DMS 273 treated with DMSO at 0.1 percent for 48 hours (cell line): ENCODE measurements at regions not wholly inside any gene's neighbourhood (a gene's known extent, or its start where the extent isn't known, plus 50 kb on each side); places are given as distances from the start of the nearest gene placed in this dataset.

Source experiments
- DNase-seq: peaks from one replicate; lab custom pipeline; 2025; lab: John Stamatoyannopoulos, UW

DNA sequence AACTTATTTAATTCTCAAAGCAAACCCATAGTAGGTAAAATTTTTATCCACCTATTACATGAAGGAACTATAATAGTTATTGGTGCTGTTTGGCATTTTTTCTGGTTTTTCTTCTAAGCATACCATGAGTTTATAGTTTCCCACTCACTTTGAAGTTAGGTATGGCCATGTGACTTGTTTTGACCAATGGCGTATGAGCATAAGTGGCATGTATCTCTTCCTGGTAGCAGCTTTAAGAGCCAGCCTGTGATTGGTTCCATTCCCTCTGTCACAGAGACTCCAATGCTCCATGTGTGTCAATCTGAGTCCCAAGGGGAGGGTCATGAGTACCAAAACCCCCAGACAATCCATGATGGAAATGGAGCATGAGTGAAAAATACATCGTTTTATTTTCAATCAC, 282.9 kb upstream of the N4BP1 start:
- DNase-seq, result no peak

- no peak for DNase-seq
Measured at GRCh38 chr16:48887646-48888210, 277.7 kb upstream of the N4BP1 start.

DNA sequence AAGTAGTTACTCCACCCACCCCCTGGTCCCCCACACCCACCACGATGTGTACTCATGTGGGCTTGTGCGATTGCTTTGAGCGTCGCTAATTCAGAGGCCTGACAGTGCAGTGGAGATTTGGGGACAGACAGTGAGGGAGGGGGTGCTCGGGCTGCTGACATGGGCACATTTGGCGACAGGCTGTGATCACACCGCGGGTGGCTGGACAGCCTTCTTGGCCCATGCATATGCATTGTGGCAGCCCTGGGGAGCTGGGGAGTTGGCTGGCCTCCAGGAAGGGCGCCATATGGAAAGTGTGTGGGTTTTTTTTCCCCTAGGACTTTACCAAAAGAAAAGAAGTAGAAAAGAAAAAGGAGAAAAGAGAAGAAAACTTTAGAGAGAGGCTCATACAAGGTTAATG, 275.5 kb upstream of the N4BP1 start:
- DNase-seq, result no peak

DNA sequence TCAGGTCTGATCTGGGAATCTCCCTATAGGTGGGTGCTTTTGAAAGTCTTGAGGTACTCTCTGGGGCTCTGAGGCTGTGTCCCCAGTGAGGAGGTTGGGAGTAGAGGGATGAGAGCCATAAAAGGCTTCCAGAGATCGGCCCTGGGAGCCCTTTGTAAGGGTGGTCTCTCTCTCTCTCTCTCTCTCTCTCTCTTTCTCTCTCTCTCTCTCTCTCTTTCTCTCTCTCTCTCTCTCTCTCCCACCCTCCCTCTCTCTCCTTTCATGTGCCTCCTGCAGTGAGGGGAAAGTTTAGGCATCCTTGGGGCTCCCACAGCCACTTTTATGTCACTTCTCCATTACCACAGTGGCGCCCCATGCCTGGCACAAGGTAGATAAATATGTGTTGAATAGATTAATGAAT, 271.3 kb upstream of the N4BP1 start:
- DNase-seq, result no peak

DNA sequence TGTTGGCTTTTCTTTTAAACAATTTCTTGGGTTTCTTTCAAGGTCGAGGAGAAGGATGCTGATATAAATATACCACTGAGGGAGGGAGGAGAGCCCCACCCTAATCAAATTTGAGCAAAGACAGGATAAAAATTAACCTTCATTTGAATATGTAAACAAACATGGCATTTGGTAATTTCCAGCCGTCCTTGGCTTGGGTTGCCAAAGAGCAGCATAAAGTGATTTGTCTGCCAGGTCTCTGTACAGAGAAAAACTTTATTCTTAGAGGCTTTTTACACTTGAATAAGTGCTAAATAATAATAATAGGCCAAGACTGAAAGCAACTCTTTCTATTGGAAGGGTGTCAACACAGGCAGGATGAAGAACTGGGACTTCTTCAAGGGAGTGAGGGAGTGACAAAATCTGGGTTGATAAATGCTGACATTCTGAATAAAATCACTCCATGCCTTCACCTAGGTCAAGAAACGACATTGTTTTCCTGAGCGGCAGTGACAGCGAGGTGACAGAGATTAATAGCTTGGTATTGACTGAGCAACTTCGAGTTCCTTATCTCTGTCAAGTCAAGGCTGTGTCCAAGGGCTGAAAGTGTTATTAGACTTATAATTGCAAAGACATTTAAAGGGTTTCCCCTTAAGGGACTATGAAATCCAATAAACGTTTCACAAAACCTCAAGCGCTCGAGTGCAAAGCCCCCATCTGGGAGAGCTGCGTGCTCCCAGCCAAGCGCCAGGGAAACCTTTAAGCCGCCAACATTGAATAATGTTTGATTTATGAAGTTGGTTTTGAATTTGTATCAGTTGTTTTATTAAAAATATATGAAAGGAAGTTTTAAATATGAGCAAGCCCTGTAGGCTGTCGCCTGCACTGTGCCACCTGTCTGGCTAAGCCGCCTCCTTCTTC, 269.5 kb upstream of the N4BP1 start:
- DNase-seq, result no peak

GRCh38 chr16:48877946-48878345, 268.0 kb upstream of the N4BP1 start:
- DNase-seq, result no peak

DNA sequence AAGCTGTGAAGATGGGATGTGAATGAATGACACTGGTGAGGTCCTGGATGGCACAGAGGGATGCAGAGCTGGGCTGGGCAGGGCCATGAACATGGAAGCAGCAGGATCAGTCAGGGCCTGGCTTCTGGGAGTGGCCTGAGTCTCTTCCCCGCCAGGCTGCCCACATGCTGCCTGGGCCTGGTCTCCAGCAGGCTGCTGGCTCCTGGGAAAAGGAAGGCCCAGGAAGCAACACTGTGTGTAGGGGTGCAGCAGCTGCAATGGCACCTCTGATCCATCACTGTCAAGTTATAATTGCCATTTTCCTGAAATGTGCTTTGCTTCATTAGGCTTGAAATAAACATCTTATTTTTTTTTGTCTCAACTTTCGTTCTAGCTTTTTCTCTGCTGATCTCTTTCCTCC, 260.2 kb upstream of the N4BP1 start:
- DNase-seq, result no peak

GRCh38 chr16:48865520-48865919, 255.5 kb upstream of the N4BP1 start:
- no peak for DNase-seq

DNA sequence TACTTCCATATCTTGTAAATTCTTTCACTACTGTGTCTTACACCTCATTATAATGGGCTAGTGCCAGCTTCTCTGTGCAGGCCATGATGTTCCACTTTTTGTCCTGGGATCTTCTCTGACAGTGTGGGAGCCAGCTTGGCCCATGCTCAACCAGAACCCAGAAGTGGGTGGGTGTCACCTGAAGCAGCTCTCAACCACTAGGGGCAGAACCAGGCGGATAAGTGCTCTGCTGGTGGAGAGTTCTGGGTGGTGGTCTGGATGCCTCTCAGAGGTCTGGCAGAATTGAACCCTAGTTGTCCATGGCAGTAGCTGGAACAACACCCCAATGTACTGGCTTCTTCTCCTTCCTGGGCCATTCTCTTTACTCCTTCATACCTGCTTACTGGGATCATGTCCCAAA, 254.1 kb upstream of the N4BP1 start:
- DNase-seq, result no peak

DNA sequence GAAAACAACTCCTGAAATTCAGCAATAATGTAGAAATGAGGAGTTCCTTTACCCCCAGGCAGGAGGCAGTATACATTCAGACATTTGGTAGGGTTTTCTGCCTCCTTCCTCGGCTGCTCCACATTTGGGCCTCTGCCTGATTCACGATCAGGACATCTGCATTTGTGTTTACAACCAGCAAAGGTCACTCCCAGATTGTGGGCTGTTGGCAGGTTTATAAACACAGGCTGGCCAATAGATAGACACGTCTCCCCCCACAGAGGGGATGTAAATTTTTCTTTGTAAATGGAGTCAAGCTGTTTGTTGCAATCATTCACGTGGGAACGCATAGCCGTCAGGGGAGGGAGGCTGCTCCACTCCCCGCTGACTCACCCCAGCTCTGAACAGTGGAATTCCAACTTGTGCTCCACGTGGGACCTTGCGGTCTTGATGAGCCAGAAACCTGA, 252.1 kb upstream of the N4BP1 start:
- DNase-seq, result no peak

DNA sequence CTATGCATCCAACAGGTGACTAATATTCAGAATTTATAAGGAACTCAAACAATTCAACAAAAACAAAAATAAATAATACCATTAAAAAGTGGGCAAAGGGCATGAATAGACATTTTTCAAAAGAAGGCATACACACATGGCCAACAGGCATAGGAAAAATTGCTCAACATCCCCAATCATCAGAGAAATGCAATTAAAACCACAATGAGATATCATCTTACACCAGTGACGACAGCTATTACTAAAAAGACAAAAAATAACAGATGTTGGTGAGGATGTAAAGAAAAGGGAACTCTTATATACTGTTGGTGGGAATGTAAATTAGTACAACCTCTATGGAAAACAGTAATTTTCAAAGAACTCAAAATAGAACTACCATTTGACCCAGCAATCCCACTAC, 250.4 kb upstream of the N4BP1 start:
- no peak for DNase-seq

GRCh38 chr16:48852951-48853350, 243.0 kb upstream of the N4BP1 start:
- no peak for DNase-seq

- no peak for DNase-seq
Measured at GRCh38 chr16:48852458-48852857, 242.5 kb upstream of the N4BP1 start.

- no peak for DNase-seq
Measured at GRCh38 chr16:48850097-48850770, 240.3 kb upstream of the N4BP1 start.

DNA sequence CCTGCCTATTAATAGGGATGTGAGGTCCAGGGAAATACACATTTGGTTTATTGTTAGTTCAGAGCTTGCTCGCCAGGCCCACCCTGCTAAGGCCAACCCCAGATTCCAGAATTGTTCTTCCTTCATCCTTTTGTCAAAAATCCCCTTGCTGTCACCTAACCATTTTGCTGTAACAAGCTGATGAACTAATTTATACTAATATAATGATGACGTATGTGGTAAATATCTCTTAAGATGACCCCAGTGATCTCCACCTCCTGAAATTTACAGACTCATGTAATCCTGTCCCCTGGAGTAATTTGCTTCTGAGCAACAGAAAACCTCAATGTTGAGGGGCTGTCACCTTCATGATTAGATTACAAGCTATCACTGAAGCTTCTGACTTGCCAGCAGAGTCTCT, 236.3 kb upstream of the N4BP1 start:
- DNase-seq, result no peak

GRCh38 chr16:48845261-48845660, 235.3 kb upstream of the N4BP1 start:
- DNase-seq, result no peak

- DNase-seq, result no peak
Measured at GRCh38 chr16:48838349-48838748, 228.4 kb upstream of the N4BP1 start.

DNA sequence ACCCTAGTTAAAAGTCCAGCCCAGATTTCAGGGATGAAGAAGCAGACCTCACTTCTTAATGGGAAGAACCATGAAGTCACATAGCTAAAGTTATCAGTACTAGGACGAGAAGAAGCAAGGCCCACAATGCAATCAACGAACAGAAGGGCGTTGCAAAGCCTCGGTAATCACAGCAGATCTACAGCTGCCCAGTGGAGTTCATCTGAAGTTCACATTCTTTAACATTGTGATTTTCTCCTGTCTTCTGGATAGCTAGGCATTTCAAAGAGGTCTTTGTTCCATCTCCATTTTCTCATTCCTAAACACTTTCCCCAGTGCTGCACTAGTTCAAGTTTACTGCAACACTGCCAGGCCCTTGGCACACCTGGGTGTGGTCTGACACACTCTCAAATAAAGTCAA, 226.7 kb upstream of the N4BP1 start:
- no peak for DNase-seq

- DNase-seq, result no peak
Measured at GRCh38 chr16:48836067-48836466, 226.1 kb upstream of the N4BP1 start.

DNA sequence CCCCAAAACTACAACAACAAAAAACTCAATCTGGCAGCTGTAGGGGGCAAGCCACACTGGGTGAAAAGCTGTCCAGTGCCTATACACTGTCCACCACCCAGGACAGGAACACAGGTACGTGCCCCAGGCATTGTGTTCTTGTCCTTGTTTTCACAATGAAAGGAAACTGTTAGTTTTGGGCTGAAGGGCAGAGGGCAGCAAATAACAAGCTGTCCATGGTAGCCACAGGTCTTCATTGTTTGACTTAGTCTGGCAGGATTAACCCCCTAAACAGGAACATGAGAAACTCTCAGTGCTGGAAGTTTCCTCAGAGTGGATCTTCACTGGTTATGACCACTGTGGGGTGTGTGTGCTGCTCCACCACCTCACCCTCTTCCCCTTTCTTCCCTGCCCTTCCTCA, 224.6 kb upstream of the N4BP1 start:
- DNase-seq, result no peak

GRCh38 chr16:48833461-48833860, 223.5 kb upstream of the N4BP1 start:
- DNase-seq, result no peak

- DNase-seq, result peak; percentile 66
Measured at GRCh38 chr16:48831076-48831722, 221.2 kb upstream of the N4BP1 start.
